RWPE2 (cell line): ENCODE measurements at regions not wholly inside any gene's neighbourhood (a gene's known extent, or its start where the extent isn't known, plus 50 kb on each side); places are given as distances from the start of the nearest gene placed in this dataset.
A peak's percentile ranks its signal among the peaks of the same experiment; 100 is the strongest.
"Not testable (repeated sequence)": the region's sequence is repeated elsewhere in the genome, so short reads cannot be mapped to it uniquely, and the experiment has no call there.

Experiments used
- ATAC-seq: fragments of 200-7000 bp; cut with Tn5 transposase; 3 replicates; pipeline ENCODE4 v1.9.1; 2021; ENCODE audit warnings: low read depth
- DNase-seq: peaks from one replicate; pipeline ENCODE4 v3.0.0-alpha.2; 2020; ENCODE audit warnings: low spot score
- H3K27ac ChIP-seq: fragments of 450-650 bp; 2 replicates; pipeline ENCODE4 v1.5.1; 2017; ENCODE audit warnings: mild to moderate bottlenecking; ENCODE audit not compliant: poor library complexity, severe bottlenecking
- H3K27me3 ChIP-seq: fragments of 250-450 bp; sonication (Bioruptor Pico); 2 replicates; pipeline ENCODE4 v1.5.1; 2021; ENCODE audit warnings: mild to moderate bottlenecking, moderate library complexity; ENCODE audit not compliant: insufficient read depth, poor library complexity, severe bottlenecking
- H3K36me3 ChIP-seq: fragments of 250-450 bp; sonication (Bioruptor Pico); 2 replicates; pipeline ENCODE4 v1.5.1; 2020; ENCODE audit warnings: low read depth, mild to moderate bottlenecking, moderate library complexity
- H3K4me1 ChIP-seq: fragments of 250-450 bp; sonication (Bioruptor Pico); 2 replicates; pipeline ENCODE4 v1.5.1; 2021; ENCODE audit warnings: mild to moderate bottlenecking, moderate library complexity; ENCODE audit not compliant: insufficient read depth, poor library complexity, severe bottlenecking
- H3K4me3 ChIP-seq: fragments of 250-450 bp; sonication (Bioruptor Pico); 2 replicates; pipeline ENCODE4 v1.5.1; 2021; ENCODE audit warnings: mild to moderate bottlenecking, moderate library complexity; ENCODE audit not compliant: severe bottlenecking
- H3K9me3 ChIP-seq: fragments of 250-450 bp; sonication (Bioruptor Pico); 2 replicates; pipeline ENCODE4 v1.5.1; 2021; ENCODE audit warnings: mild to moderate bottlenecking, moderate library complexity; ENCODE audit not compliant: severe bottlenecking
- TF ChIP-seq, protein P1 (sequence below): fragments of 450-650 bp; IDR thresholded peaks from one replicate; pipeline ENCODE4 v1.5.1; 2017; ENCODE audit warnings: mild to moderate bottlenecking, moderate library complexity; ENCODE audit not compliant: poor library complexity, severe bottlenecking

DNA sequence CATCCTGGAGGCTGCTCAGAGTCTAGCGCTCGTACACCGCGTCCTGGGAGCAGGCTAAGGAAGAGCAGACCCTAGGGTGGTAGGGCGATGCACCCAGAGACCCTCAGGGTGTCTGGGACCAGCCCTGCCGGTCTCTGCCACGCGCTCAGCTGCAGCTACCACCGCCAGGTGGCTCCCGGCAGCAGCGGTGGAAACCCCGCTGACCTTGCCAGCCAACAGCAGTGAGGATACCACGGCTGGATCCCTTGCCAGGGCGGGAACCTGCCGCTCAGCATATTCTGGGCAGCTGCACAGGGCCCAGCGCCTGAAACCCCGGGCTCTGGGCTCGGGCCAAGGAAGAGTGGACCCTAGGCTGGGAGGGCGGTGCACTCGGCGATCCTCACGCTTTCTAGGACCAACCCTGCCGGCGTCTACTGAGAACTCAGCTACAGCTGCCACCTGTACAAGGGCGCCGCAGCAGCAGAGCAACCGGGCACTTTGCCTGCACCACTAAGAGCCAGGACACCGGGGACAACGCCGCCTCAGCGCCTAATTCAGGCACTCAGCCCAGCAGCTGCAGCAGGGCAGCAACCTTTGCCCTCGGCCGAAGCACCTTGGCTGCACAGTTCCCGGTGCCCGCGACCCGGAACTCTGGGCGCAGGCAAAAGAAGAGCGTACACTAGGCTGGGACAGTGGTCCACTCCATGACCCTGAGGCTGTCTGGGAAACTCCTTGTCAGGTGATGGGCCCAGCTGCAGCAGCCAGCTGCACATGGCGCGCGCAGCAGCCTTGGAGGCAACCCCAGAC is 80.8 kb downstream of the POTEB2 start:
- H3K27me3 ChIP-seq, H3K27ac ChIP-seq, H3K4me1 ChIP-seq, H3K36me3 ChIP-seq, H3K9me3 ChIP-seq, H3K4me3 ChIP-seq: not testable (repeated sequence)
- ATAC-seq (0 out of 3 replicates have a peak, but pooled peaks have one; percentile 40), DNase-seq (peak; percentile 16)
- TF ChIP-seq, protein P1, sequence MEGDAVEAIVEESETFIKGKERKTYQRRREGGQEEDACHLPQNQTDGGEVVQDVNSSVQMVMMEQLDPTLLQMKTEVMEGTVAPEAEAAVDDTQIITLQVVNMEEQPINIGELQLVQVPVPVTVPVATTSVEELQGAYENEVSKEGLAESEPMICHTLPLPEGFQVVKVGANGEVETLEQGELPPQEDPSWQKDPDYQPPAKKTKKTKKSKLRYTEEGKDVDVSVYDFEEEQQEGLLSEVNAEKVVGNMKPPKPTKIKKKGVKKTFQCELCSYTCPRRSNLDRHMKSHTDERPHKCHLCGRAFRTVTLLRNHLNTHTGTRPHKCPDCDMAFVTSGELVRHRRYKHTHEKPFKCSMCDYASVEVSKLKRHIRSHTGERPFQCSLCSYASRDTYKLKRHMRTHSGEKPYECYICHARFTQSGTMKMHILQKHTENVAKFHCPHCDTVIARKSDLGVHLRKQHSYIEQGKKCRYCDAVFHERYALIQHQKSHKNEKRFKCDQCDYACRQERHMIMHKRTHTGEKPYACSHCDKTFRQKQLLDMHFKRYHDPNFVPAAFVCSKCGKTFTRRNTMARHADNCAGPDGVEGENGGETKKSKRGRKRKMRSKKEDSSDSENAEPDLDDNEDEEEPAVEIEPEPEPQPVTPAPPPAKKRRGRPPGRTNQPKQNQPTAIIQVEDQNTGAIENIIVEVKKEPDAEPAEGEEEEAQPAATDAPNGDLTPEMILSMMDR: peak; percentile 62

DNA sequence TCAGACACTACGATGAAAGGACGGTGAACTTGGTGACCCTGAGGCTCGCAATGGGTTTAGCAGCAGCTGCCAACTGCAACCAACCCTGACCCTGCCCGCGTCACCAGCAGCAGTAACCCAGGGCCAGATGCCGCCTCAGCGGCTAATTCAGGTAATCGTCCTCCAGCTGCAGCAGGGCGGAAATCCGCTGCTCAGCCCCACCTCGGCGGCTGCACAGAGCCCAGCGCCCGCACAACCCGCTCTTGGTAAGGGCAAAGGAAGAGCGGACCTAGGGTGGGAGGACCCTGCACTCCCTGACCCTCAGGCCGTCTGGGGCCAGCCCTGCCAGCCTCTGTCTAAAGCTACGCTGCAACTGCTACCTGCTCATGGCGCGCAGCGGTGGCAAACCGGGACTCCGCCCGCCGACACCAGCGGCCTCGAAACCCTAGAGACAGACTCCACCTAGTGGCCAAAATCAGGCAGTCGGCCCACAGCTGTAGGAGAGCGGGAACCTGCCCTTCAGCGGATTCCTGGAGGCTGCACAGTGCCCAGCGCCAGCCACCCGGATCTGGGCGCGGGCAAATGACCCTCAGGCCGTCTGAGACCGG is 82.4 kb downstream of the POTEB2 start:
- not testable (repeated sequence) for H3K4me3 ChIP-seq, H3K27me3 ChIP-seq, H3K4me1 ChIP-seq, H3K9me3 ChIP-seq, ATAC-seq, H3K36me3 ChIP-seq, DNase-seq, H3K27ac ChIP-seq

- H3K27me3 ChIP-seq, DNase-seq, H3K4me3 ChIP-seq, H3K9me3 ChIP-seq, H3K36me3 ChIP-seq, H3K27ac ChIP-seq, H3K4me1 ChIP-seq: not testable (repeated sequence)
- ATAC-seq: peak; percentile 69
Observed at GRCh38 chr15:20775412-20775811, 90.7 kb downstream of the POTEB2 start.

GRCh38 chr15:20767943-20768342 is 98.2 kb downstream of the POTEB2 start:
- DNase-seq, H3K27me3 ChIP-seq, H3K27ac ChIP-seq, H3K4me3 ChIP-seq, H3K9me3 ChIP-seq, H3K36me3 ChIP-seq, H3K4me1 ChIP-seq, ATAC-seq: not testable (repeated sequence)

DNA sequence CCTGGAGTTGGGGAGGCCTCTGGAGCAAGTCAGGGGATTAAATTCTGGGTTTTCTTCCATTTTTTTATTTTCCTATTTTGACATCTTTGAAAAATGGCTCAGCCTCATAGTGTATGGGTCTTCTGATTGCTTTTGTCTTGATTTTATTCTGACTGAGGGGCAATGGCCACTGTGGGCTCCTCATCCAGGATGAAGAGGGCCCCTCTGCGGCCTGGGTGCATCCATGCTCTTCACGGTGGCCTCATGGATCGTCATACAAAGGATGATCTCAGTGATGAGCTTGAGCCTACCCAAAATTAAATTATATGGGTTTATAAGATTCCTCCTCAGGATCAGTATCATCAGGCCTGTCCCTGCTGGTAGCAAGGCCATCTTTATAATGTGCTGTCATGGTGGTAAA is 103.7 kb downstream of the POTEB2 start:
- not testable (repeated sequence) for H3K4me3 ChIP-seq, H3K36me3 ChIP-seq, H3K27ac ChIP-seq, H3K9me3 ChIP-seq, H3K4me1 ChIP-seq, DNase-seq, H3K27me3 ChIP-seq, ATAC-seq

GRCh38 chr15:20756440-20756839 is 109.7 kb downstream of the POTEB2 start:
- H3K27ac ChIP-seq, H3K4me3 ChIP-seq, H3K27me3 ChIP-seq, ATAC-seq, H3K9me3 ChIP-seq, H3K36me3 ChIP-seq, H3K4me1 ChIP-seq, DNase-seq: not testable (repeated sequence)

GRCh38 chr15:20755665-20756398 is 110.3 kb downstream of the POTEB2 start:
- not testable (repeated sequence) for H3K36me3 ChIP-seq, H3K27me3 ChIP-seq, H3K4me3 ChIP-seq, H3K27ac ChIP-seq, H3K4me1 ChIP-seq, H3K9me3 ChIP-seq, DNase-seq
- ATAC-seq: peak; percentile 86

- H3K4me3 ChIP-seq, H3K9me3 ChIP-seq, ATAC-seq, H3K36me3 ChIP-seq, H3K27ac ChIP-seq, DNase-seq, H3K4me1 ChIP-seq, H3K27me3 ChIP-seq: not testable (repeated sequence)
Observed at GRCh38 chr15:20733493-20733892, 132.6 kb downstream of the POTEB2 start.
